ENCODE measurements at regions not wholly inside any gene's neighbourhood (a gene's known extent, or its start where the extent isn't known, plus 50 kb on each side); places are given as distances from the start of the nearest gene placed in this dataset.

- H3K27ac ChIP-seq (replicated peaks), result no peak overlapping the region
- H3K4me3 ChIP-seq (replicated peaks; ENCODE audit: insufficient read depth, low read length), result no peak overlapping the region
- TF ChIP-seq REST (IDR thresholded peaks at IDR 0.05; ENCODE audit: insufficient replicate concordance, low read depth), result no peak
- TF ChIP-seq GABPA (IDR thresholded peaks at IDR 0.05; ENCODE audit: low read depth), result no peak
- TF ChIP-seq POLR2AphosphoS5 (IDR thresholded peaks at IDR 0.05; ENCODE audit: low read depth), result no peak
- no peak for TF ChIP-seq SPI1 (IDR thresholded peaks at IDR 0.05; ENCODE audit: borderline replicate concordance, low read depth)
- TF ChIP-seq CTCF (IDR thresholded peaks at IDR 0.05; ENCODE audit: insufficient read depth, low read length), result no peak
- no peak for DNase-seq (ENCODE audit: low read depth in 1 of 2, low spot score in 1 of 2)
- no peaks in the 10 kb centered on the region for H3K27me3 ChIP-seq (ENCODE audit: insufficient read depth, poor library complexity, severe bottlenecking)
Observed at GRCh38 chr13:90107661-90108060, 1239.8 kb upstream of the MIR17HG start.

GRCh38 chr13:90108547-90108946 lies 1238.9 kb upstream of the MIR17HG start:
- Histone ChIP-seq H3K27me3 (ENCODE audit: insufficient read depth, poor library complexity, severe bottlenecking) (no peaks in the 10 kb centered on the region), H3K4me3 (replicated peaks; ENCODE audit: insufficient read depth, low read length) (no peak overlapping the region), H3K27ac (replicated peaks) (no peak overlapping the region)
- TF ChIP-seq GABPA (IDR thresholded peaks at IDR 0.05; ENCODE audit: low read depth) (no peak), CTCF (IDR thresholded peaks at IDR 0.05; ENCODE audit: insufficient read depth, low read length) (no peak), SPI1 (IDR thresholded peaks at IDR 0.05; ENCODE audit: borderline replicate concordance, low read depth) (no peak), POLR2AphosphoS5 (IDR thresholded peaks at IDR 0.05; ENCODE audit: low read depth) (no peak), REST (IDR thresholded peaks at IDR 0.05; ENCODE audit: insufficient replicate concordance, low read depth) (no peak)
- no peak for DNase-seq (ENCODE audit: low read depth in 1 of 2, low spot score in 1 of 2)

GRCh38 chr13:90116121-90116520 lies 1231.4 kb upstream of the MIR17HG start:
- TF ChIP-seq POLR2AphosphoS5 (IDR thresholded peaks at IDR 0.05; ENCODE audit: low read depth) (no peak), CTCF (IDR thresholded peaks at IDR 0.05; ENCODE audit: insufficient read depth, low read length) (no peak), GABPA (IDR thresholded peaks at IDR 0.05; ENCODE audit: low read depth) (no peak), REST (IDR thresholded peaks at IDR 0.05; ENCODE audit: insufficient replicate concordance, low read depth) (no peak), SPI1 (IDR thresholded peaks at IDR 0.05; ENCODE audit: borderline replicate concordance, low read depth) (no peak)
- H3K27me3 ChIP-seq (ENCODE audit: insufficient read depth, poor library complexity, severe bottlenecking), result no peaks in the 10 kb centered on the region
- no peak for DNase-seq (ENCODE audit: low read depth in 1 of 2, low spot score in 1 of 2)

More at GRCh38 chr13:90116121-90116520, 1231.4 kb upstream of the MIR17HG start:
- no peak overlapping the region for H3K27ac ChIP-seq (replicated peaks)
- H3K4me3 ChIP-seq (replicated peaks; ENCODE audit: insufficient read depth, low read length), result no peak overlapping the region
